HEK293T (cell line): ENCODE measurements at regions not wholly inside any gene's neighbourhood (a gene's known extent, or its start where the extent isn't known, plus 50 kb on each side); places are given as distances from the start of the nearest gene placed in this dataset.

ENCODE experiments used
- ELF4 ChIP-seq: fragments of 450-650 bp; IDR thresholded peaks from 2 replicates; pipeline ENCODE4 v1.6.1; 2017; ENCODE audit warnings: antibody characterized with exemption
- FOXM1 ChIP-seq: fragments of 450-650 bp; IDR thresholded peaks from 2 replicates; pipeline ENCODE4 v1.6.1; 2017; ENCODE audit warnings: mild to moderate bottlenecking, borderline replicate concordance
- HDGF ChIP-seq: fragments of 450-650 bp; IDR thresholded peaks from 2 replicates; pipeline ENCODE4 v1.6.1; 2017; ENCODE audit warnings: antibody characterized with exemption, borderline replicate concordance
- L3MBTL2 ChIP-seq: fragments of 450-650 bp; conservative IDR thresholded peaks from 2 replicates; pipeline ENCODE4 v1.6.1; 2016; ENCODE audit warnings: mild to moderate bottlenecking
- LEF1 ChIP-seq: fragments of 450-650 bp; IDR thresholded peaks from 2 replicates; pipeline ENCODE4 v1.6.1; 2017; ENCODE audit warnings: mild to moderate bottlenecking, borderline replicate concordance

GRCh38 chr10:28948046-28948445, 270.7 kb downstream of the BAMBI start:
- TF ChIP-seq L3MBTL2 (no peak), LEF1 (no peak), HDGF (no peak), ELF4 (no peak), FOXM1 (no peak)
